Stimulated activated CD8-positive, alpha-beta memory T cell treated with anti-CD3 and anti-CD28 coated beads, Interleukin-7, amount 100 ng/mL, for 4 hours (primary cell): ENCODE measurements at regions not wholly inside any gene's neighbourhood (a gene's known extent, or its start where the extent isn't known, plus 50 kb on each side); places are given as distances from the start of the nearest gene placed in this dataset.
A peak's percentile ranks its signal among the peaks of the same experiment; 100 is the strongest.

ENCODE experiments used
- DNase-seq, 2 donors: peaks; one replicate each; pipeline ENCODE4 v3.0.0-alpha.2; 2020; ENCODE audit warnings: low read depth in 2 of 2

DNA sequence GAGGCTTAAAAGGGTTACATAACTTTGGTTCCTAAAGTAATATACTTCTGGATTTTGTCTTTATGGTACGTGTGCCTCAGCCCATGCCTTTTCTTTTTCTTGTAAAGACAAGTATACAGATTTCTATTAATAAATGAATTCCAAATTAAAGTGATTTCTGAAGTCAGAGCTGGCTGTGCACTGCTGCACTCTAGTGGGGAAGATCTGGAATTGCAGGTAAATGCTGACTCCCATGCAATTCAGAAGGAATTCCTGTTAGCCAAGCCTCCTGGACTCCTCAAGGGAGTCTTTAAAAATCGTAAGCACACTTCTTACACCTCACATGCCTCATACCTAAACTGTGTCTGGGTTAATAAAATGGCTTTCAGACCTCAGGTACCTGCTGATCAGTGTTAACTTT lies 118.4 kb upstream of the SLC7A1 start:
- DNase-seq: no peak

DNA sequence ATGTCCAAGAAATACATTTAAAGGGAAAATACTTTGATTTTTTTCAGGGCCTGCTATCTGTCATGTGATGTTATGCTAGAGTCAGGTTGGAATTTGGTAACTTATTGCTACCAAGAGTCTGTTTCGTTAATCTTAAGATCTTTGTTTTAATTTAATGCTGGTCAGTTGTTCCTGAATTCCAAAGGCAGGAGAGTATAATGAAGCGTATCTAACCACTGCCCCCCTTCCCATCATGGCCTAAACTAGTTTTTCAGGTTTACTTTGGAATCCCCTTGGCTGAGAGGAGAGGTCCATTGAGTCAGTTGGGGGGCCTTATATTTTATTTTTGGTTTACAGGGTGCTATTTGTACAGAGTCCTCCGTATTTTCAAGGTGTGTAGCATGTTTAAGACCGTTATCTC lies 116.3 kb upstream of the SLC7A1 start:
- DNase-seq: no peak

DNA sequence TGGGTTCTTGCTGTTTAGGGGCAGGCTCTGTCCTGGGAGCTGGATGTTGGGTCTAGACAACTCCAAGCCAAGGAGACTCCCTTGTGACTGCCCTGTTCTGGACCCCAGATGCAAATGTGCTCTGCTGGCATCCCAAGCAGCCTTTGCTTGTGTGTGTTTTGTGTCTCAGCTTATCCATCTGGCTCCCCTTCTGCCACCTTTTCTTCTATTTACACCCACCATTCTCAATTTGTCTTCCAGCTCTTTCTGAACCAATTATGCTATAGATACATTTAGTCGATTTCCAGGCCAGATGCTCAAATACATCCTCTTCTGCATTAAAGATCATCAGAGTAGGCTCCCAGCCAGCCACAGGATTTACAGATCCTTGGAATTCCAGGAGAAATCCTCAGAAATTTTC lies 115.0 kb upstream of the SLC7A1 start:
- no peak for DNase-seq

DNA sequence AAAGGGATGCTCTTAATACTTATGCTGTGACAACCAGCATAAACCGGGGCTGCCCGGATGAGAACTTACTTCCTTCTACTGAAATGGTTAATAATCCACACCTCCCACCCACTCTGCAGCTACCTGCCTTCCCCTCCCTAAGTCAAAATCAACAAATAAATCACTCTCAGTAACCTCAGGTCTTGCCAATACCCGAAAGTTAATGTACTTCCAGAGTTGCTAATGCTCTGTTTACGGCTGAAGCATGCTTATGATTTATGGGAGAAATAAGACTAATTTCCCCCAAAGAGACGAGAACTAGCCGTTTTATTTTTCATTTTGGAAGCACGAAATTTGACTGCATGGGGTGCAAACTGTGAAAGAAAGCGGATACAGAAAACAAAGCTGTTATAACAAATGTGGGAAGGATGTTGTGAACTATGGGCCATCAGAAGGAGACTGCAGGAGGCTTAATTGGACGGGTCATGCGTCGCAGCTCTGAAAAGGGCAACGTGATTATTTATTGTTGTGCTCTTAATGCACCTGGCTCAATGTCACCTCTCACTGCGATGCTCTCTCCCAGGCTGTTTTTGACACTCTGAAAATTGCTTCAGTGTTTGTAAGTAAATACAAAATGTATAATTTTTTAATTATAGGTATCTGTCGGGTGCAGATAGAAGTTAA lies 114.0 kb upstream of the SLC7A1 start:
- DNase-seq: no peak

DNA sequence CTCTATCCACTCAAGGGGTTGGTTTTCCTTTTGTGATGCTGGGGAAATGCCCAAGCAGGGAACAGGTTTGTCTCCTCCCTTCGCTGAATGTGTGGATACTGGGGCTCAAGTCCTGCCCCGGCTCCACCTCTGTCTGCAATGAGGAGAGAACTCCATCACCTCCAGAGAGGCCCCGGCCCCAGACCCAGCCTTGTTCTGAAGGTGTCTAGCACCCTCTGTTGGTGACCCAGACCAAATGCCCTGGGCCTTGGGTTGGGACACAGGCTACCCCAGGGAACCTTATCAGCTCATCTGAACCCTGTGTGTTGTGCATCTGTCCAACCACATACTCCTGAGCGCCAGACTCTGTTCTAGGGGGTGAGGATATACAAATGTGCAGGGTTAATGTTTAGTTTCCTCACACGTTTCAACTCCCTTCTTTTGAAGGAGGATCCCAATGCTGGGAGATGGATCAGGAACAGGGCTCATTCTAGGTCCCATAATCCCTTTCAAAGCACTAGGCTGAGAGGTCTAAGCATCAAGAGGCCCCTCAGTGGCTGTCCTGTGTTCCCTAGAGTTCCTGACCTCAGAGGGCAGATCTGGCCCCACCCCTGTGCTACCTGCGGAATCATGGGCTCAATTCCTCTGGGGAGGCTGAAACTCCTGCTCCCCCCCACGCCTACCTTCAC lies 112.5 kb upstream of the SLC7A1 start:
- DNase-seq: peak in 1 of 2 donors; percentile 3

DNA sequence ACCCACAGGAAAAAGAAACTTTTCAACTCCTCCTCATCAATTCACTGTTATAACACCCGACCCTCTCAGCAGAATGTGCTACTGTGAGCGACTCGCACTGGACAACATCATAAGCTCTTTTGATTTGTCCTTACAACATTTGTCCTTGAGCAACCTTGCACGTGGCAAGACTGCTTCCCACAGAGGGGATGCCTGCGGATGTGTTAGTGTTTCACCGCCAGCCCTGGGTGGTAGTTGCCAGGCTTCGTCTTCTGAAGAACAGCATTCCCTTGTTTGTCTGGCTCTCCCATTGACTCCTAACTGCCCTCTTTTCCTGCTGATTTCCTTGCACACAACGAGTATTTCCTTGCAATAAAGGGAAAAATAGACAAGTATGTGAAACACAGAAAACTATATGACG lies 111.4 kb upstream of the SLC7A1 start:
- no peak for DNase-seq

DNA sequence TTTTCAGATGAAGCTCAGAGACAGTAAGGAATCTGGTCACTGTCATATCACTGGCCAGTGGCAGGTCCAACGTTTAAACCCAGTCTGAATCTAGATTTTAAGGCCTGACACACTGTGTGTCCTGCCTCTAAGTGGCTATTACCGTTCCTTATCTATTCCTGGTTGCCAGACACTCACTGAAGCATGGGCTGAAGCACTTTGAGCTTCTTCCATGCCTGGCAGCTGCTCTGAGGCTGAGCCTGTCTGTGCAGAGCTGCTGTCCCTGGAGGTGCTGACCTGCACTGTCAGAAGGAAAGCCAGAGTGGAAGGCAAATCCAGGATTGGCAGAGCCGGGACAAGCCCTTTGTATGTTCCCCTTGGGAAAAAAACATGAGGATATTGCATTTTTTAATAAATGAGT lies 109.2 kb upstream of the SLC7A1 start:
- DNase-seq: no peak

DNA sequence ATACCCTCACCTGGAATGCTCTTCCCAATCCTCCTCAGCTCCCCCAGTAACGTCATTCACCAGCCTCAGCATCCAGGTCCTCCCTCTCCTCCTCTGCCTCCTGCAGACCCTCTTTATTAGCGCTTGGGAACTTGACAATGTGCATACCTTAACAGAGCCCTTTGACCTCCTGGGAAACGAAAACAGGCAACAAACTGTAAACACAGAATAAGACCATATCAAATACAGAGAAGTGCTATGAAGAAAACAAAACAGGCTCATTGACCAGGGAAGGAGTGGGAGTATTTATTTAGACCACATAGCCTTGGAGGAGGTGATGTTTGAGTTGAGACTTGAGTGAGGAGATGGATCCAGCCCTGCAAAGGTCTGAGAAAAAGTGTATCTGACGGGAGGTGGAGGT lies 107.9 kb upstream of the SLC7A1 start:
- no peak for DNase-seq

DNA sequence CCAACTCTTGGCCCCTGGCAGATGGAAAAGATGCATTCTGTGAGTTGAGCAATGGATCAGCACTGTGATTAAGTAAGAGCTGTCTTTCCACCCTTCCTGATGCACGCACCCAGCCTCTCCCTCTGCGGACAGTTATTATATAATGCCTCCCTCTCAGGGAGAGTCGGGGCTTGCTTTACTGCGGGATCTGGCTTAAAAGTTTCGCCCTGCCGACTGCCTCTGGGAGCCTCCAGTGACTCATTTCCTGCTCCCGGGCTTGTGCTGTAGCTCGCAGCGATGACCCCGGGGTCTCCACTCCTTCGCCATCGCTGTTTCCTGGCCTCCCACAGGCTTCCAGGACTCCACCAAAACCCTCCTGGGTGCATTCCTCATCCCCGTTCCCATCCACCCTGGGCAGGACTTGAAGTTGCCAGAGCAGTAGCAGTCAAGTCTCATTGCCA lies 107.4 kb upstream of the SLC7A1 start:
- no peak for DNase-seq

DNA sequence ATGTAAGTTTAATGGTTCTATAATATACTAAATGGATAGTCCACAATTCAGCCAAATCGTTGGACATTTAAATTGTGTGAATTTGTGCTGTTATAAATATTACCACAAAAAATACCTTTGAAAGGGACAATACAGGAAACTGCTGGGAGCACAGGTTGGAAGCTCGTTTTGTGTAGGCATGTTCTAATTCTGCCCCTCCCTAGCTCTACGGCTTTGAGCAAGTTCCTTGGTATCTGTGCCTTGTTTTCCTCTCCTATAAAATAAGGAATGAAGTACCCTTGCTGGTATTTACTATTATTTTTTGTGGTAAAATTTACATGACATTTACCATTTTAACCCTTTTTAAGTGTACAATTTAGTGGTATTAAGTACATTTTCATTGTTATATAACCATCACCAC lies 102.6 kb upstream of the SLC7A1 start:
- DNase-seq: no peak

DNA sequence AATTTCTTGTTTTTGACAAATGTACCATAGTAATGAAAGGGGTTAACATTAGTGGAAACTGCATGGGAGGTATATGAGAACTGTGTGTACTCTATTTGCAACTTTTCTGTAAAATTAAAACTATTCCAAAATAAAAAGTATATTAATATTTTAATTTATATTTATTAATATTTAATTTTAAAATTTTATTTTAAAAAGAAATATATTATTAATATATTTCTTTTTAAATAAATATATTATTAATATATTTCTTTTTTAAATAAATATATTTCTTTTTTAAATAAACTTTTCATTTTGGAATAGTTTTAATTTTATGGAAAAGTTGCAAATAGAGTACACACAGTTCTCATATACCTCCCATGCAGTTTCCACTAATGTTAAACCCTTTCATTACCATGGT lies 101.1 kb upstream of the SLC7A1 start:
- no peak for DNase-seq

DNA sequence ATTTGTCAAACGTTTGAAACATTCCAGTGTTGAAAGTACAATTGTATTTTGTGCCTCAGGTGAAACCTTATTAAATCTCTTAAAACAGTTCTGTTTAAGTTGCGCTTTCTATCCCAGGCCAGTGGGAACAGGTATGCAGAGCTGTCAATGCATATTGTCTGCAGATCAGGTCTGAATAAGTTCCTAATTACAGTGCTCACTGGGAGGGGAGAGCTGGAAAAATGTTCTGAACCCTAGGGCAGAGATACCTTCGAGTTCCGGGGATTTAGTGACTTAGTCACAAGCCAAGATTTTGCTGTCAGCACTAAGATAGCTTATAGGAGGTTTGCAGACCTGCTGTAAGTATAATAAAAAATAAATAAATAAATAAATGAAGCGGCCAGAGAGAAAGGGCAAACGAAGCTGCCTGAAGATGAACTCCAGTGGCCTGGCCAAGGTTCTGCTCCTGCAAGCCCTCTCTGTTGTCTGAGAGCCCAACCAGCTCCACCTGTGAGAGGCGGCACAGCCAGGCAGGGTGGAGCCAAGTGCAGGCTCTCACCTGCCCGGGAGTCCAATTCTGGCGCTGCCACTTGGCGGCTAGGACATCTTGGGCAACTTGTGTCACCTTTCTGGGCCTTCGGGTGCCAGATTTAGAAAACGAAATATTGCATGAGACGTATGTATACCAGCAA lies 97.9 kb upstream of the SLC7A1 start:
- DNase-seq: no peak

DNA sequence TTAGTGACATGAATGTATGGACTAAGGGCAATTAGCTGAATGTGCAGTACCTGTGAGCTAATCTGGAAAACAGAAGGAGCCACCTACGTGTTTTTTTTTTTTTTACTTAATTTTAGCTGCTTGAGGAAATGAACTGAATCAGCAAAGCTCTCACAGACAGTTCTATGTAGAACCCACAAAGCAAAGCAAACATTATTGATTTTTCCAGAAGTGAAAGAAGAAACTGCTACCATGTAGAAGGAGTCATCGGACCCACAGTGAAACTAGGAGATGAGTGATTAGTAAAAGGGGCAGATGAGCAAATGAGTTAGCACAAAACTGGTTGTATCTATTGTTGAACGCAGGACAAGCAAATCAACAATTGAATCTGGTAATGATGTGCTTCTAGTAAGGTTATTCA lies 94.1 kb upstream of the SLC7A1 start:
- DNase-seq: no peak

DNA sequence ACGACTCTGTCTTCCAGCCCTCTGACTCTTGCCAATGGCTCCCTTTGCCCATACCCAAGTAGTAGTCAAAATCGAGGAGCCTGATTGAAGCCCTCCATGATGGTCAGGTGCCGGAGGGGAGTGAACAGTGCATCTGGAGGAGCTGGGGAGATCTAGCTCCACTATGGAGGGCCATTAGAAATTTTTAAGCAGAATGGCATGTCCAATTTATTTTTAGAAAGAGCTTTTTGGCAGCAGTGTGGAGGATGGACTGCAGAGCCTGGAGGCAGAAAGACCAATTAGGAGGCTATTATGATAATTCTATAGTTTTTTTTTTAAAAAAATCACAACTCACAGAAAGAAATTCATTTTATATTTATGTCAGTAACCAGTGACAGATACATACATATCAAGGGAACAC lies 92.7 kb upstream of the SLC7A1 start:
- no peak for DNase-seq

DNA sequence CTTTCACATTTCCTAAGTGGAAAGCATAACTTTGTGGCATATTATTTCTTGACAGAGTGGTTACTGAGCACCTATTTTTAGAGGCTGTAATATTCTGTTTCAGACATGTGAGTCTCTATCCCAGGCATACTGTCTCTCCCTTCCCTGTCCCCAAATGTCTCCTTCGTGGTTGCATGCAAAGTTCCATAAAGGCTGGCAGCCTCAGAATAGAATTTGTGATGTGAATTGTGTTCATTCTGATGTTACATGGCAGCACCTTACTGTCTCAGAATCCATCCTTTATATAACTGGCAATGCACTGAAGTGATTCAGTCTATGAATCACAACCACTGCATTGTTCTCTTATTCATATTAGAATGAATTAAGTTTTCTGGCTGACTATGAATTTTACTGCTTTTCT lies 89.0 kb upstream of the SLC7A1 start:
- DNase-seq: no peak

DNA sequence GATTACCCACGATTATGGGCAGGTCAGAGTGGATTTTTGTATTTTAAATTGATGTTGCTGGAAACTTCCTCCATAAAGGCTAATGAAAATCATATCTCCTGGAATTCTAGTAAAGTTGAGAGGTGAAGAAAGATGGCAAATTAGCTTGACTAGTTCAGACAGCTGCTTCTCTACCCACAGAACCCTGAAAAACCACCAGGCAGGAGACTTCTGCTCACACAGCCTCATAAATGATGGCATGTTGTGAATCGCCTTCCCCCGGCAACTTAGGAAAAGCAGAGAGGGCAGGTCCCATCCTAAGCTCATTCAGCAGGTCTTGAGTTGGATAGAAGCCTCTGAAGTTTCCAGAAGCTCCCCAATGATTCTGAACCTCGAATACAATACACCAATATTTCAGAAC lies 87.6 kb upstream of the SLC7A1 start:
- no peak for DNase-seq

DNA sequence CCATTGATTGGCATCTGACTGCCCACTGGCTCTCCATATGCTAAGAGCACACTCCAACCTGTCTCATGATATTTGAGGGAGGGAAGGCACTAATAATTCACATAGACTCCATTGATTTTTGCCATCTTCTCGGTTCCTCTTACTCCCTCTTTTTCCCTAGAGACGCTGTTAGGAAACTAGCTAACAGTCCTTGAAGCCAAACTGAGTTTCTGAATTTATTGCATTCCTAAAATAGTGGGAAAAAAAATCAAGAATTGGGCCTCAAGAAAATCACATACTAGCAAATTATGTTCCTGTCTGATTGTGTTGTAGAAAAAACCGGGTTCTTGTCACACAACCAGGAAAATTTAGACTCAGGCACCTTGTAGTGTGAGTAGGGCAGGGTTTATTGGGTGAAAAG lies 86.4 kb upstream of the SLC7A1 start:
- DNase-seq: no peak

DNA sequence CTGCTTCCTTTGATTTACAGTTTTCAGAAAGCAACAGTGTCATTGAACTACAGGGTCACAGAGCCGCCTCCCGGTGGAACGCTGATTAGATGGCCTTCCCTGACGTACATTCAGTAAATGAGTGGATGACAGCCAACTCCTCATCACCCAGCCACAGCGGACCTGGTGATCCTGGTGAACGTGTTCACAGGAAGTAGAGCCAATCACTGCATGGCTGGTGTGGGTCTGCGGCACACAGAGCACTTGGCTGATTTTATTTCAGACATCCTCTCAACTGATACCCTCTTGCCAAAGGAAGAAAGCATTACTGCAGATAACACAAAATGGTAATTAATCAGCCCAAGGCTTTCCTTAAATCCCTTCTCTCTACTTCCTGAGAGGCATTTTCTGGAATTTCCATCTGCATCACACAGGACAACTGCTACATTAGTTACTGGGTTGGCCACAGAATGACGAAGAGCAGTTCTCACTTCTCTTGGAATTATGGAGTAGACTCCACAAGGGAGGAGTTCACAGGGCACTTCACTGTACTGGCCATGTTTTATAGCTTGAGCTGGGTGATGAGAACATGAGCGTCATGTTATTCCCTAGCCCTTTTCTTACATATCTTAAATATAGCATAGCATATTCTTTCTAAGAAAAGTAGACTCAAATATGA lies 84.0 kb upstream of the SLC7A1 start:
- no peak for DNase-seq

DNA sequence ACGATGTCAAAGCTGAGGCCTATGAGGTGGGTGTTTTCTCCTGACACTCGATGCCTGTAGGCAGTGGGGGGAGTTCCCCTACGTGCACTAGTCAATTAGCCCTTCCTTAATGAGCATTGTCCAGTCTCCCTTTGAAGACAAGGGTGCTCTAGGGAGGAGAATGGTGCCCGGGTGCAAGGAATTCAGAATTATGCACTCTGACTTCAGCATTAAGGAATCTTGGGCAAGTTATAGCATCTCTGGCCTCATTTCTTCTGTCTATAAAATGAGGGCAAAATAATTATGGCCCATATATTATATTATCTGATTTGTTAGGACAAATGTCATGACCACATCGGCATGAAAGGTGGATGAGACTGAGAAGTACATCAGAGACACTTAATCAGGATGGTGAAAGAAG lies 82.1 kb upstream of the SLC7A1 start:
- no peak for DNase-seq

DNA sequence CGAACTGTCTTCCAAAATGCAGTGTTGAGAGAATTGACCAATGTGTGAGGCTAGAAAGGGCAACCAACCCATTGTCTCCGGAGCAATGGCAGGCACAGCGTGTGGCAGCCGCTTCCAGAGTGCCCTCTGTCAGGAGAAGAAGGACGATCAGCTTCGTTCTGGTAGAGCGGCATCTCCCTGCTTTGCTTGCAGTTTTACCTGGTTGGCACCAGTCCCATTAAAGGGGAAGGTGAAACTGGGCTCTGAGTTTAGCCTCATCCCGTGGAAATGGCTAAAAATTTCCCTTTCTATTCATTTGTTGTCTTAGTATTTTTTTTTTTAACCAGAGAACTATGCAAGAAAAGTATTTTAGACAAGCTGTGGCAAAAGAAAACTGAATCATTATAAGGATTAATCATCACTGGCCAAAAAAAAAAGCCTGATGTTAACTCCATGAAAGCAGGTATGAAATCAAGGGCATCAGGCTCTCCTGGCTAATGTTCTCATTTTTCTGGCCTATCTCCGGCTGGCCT lies 81.5 kb upstream of the SLC7A1 start:
- DNase-seq: no peak

DNA sequence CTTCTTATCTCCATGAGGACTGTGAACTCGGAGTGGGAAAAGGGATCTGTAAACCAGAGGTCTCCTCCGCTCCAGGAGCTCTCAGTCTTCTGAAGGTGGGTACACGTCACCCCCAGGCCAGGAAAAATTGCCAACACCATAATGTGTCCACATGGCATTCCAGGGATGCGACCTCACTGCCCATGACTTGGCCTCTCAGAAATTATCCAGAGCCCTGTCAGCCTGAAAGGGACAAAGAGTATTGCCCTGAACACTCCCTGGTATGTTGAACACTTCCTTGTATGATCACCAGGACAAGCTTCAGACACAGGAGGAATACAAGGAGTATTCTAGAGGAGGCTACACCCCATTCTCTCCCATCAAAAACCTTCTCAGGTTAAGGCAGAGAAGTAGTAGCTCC lies 81.0 kb upstream of the SLC7A1 start:
- DNase-seq: no peak

DNA sequence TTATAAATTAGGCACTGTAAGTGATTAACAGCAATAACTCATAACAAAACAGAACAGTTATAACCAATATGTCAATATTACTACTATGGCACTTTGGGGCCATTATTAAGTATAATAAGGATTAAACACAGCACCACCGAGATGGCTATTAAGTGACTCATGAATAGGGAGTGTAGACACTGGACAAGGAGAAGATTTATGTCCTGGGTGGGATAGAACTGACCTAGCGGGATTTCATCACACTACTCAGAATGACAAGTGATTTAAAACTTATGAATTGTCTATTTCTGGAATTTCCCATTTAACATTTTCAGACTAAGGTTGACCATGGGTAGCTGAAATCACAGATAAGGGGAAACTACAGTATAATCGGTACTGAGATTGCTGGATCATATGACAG lies 79.0 kb upstream of the SLC7A1 start:
- no peak for DNase-seq

DNA sequence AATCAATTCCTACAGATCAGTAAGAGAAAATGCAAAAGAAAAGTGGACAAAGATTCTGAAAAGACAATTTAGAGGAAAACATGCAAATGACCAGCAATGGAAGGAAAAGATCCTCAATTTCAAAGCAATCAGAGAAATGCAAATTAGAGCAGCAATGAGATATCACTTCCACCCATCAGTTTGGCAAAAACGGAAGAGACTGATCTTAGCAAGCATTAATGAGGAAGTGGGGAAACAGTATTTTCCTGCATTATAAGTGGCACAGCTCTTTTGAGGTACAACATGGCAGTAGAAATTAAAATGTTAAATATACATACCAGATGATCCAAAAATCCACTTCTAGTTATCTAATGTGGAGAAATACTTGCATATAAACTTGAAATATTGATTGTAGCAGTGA lies 69.1 kb upstream of the SLC7A1 start:
- no peak for DNase-seq
